ENCODE measurements at regions not wholly inside any gene's neighbourhood (a gene's known extent, or its start where the extent isn't known, plus 50 kb on each side); places are given as distances from the start of the nearest gene placed in this dataset.

- Histone ChIP-seq H3K27me3 (ENCODE audit: control insufficient read depth in 3 of 3, insufficient read depth in 3 of 3, low read depth in 1 of 3, low read length in 3 of 3) (no peaks in the 10 kb centered on the region), H3K9me3 (replicated peaks in 1 of 2; ENCODE audit: control insufficient read depth in 2 of 2, insufficient read depth in 1 of 2, low read depth in 1 of 2, low read length in 2 of 2) (no peaks in the 10 kb centered on the region), H2BK15ac (ENCODE audit: low read length) (no peak overlapping the region), H3K36me3 (replicated peaks in 1 of 2; ENCODE audit: control insufficient read depth in 2 of 2, insufficient read depth in 2 of 2, low read length in 2 of 2) (no peaks in the 10 kb centered on the region), H3K14ac (ENCODE audit: low read length) (no peak overlapping the region), H3K23ac (ENCODE audit: low read depth, low read length, poor library complexity) (no peak overlapping the region), H2AK5ac (ENCODE audit: low read depth, low read length) (no peak overlapping the region), H4K91ac (ENCODE audit: low read depth, low read length, poor library complexity) (no peak overlapping the region), H2AFZ (ENCODE audit: low read length) (no peak overlapping the region), H4K8ac (ENCODE audit: low read depth, low read length) (no peak overlapping the region), H3K27ac (replicated peaks; ENCODE audit: low read length) (no peak overlapping the region), H2BK12ac (ENCODE audit: low read length) (no peak overlapping the region), H3K4me3 (ENCODE audit: low read length in 2 of 2) (no peak overlapping the region), H2BK120ac (ENCODE audit: low read depth, low read length) (no peak overlapping the region), H3K9ac (ENCODE audit: low read depth, low read length, poor library complexity) (no peak overlapping the region), H2BK5ac (ENCODE audit: low read length) (no peak overlapping the region), H3K4me2 (ENCODE audit: insufficient read depth, low read length, poor library complexity, severe bottlenecking) (no peak overlapping the region), H3K4ac (ENCODE audit: low read length) (no peak overlapping the region), H3K4me1 (ENCODE audit: control insufficient read depth in 2 of 2, insufficient read depth in 1 of 2, low read depth in 1 of 2, low read length in 2 of 2) (no peaks in the 10 kb centered on the region), H3K18ac (ENCODE audit: low read length) (no peak overlapping the region), H3K79me1 (ENCODE audit: low read depth, low read length) (no peaks in the 10 kb centered on the region)
- DNase-seq (ENCODE audit: low spot score) = no peak
- WGBS, 2 donors (ENCODE audit: extremely low coverage in 2 of 2, insufficient read length in 2 of 2, insufficient replicate concordance in 1 of 2) = no CpG with 5 or more reads among the region's 6 CpGs
These were observed 265.2 kb upstream of the PROK2 start for GRCh38 chr3:72050048-72050632.

DNA sequence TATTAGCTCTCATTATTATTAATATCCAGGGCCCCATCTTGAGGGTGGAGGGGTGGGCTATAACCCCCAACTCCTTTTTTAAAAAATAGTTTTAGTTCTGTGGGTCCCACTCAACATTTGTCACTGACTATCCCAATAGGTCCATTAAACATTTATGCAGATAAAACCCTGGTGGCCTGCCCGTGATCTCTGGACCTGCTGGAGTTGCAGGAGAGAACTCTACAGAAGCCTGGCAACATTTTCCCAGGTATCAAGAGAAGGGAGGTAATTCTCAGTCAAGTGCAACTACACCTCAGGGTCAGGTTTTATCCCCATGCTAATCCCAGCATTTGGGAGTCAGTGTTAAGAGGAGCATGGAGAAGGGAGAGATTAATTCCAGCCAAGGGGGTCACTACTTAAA lies 264.4 kb upstream of the PROK2 start:
- Histone ChIP-seq H3K9ac (ENCODE audit: low read depth, low read length, poor library complexity) (no peak overlapping the region), H4K8ac (ENCODE audit: low read depth, low read length) (no peak overlapping the region), H3K14ac (ENCODE audit: low read length) (no peak overlapping the region), H3K36me3 (replicated peaks in 1 of 2; ENCODE audit: control insufficient read depth in 2 of 2, insufficient read depth in 2 of 2, low read length in 2 of 2) (no peaks in the 10 kb centered on the region), H2BK120ac (ENCODE audit: low read depth, low read length) (no peak overlapping the region), H4K91ac (ENCODE audit: low read depth, low read length, poor library complexity) (no peak overlapping the region), H3K4me2 (ENCODE audit: insufficient read depth, low read length, poor library complexity, severe bottlenecking) (no peak overlapping the region), H3K9me3 (replicated peaks in 1 of 2; ENCODE audit: control insufficient read depth in 2 of 2, insufficient read depth in 1 of 2, low read depth in 1 of 2, low read length in 2 of 2) (no peaks in the 10 kb centered on the region), H3K23ac (ENCODE audit: low read depth, low read length, poor library complexity) (no peak overlapping the region), H2AFZ (ENCODE audit: low read length) (no peak overlapping the region), H2BK12ac (ENCODE audit: low read length) (no peak overlapping the region), H2BK5ac (ENCODE audit: low read length) (no peak overlapping the region), H3K18ac (ENCODE audit: low read length) (no peak overlapping the region), H3K4me1 (ENCODE audit: control insufficient read depth in 2 of 2, insufficient read depth in 1 of 2, low read depth in 1 of 2, low read length in 2 of 2) (no peaks in the 10 kb centered on the region), H2BK15ac (ENCODE audit: low read length) (no peak overlapping the region), H3K27ac (replicated peaks; ENCODE audit: low read length) (no peak overlapping the region), H2AK5ac (ENCODE audit: low read depth, low read length) (no peak overlapping the region), H3K4me3 (ENCODE audit: low read length in 2 of 2) (no peak overlapping the region), H3K79me1 (ENCODE audit: low read depth, low read length) (no peaks in the 10 kb centered on the region), H3K4ac (ENCODE audit: low read length) (no peak overlapping the region), H3K27me3 (ENCODE audit: control insufficient read depth in 3 of 3, insufficient read depth in 3 of 3, low read depth in 1 of 3, low read length in 3 of 3) (no peaks in the 10 kb centered on the region)
- no CpG with 5 or more reads among the region's 1 CpG for WGBS, 2 donors (ENCODE audit: extremely low coverage in 2 of 2, insufficient read length in 2 of 2, insufficient replicate concordance in 1 of 2)
- no peak for DNase-seq (ENCODE audit: low spot score)

DNA sequence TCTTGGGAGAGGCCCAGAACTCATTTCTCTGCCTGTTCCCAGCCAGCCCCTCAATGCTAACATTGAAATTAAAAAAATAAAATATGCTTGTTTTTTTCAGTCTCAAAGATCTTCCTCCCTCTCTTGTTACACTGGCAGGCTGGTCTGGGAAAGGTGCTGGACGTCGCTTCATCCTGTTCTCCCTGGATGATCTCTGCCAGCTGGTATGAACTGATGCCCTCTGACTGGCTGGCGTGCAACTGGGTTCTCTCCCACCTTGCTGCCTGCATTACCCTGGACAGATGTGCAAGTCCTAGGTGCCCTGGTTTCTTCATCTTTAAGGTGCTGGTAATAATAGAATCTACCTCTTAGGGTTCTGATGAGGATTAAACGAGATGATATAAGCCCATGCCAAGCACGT lies 263.9 kb upstream of the PROK2 start:
- Histone ChIP-seq H2AK5ac (ENCODE audit: low read depth, low read length) (no peak overlapping the region), H3K79me1 (ENCODE audit: low read depth, low read length) (no peaks in the 10 kb centered on the region), H3K9ac (ENCODE audit: low read depth, low read length, poor library complexity) (no peak overlapping the region), H3K9me3 (replicated peaks in 1 of 2; ENCODE audit: control insufficient read depth in 2 of 2, insufficient read depth in 1 of 2, low read depth in 1 of 2, low read length in 2 of 2) (no peaks in the 10 kb centered on the region), H2AFZ (ENCODE audit: low read length) (no peak overlapping the region), H3K27me3 (ENCODE audit: control insufficient read depth in 3 of 3, insufficient read depth in 3 of 3, low read depth in 1 of 3, low read length in 3 of 3) (no peaks in the 10 kb centered on the region), H3K27ac (replicated peaks; ENCODE audit: low read length) (no peak overlapping the region), H3K23ac (ENCODE audit: low read depth, low read length, poor library complexity) (no peak overlapping the region), H4K8ac (ENCODE audit: low read depth, low read length) (no peak overlapping the region), H2BK12ac (ENCODE audit: low read length) (no peak overlapping the region), H2BK120ac (ENCODE audit: low read depth, low read length) (no peak overlapping the region), H2BK5ac (ENCODE audit: low read length) (no peak overlapping the region), H4K91ac (ENCODE audit: low read depth, low read length, poor library complexity) (no peak overlapping the region), H3K4me3 (ENCODE audit: low read length in 2 of 2) (no peak overlapping the region), H3K36me3 (replicated peaks in 1 of 2; ENCODE audit: control insufficient read depth in 2 of 2, insufficient read depth in 2 of 2, low read length in 2 of 2) (no peaks in the 10 kb centered on the region), H3K4me2 (ENCODE audit: insufficient read depth, low read length, poor library complexity, severe bottlenecking) (no peak overlapping the region), H3K4me1 (ENCODE audit: control insufficient read depth in 2 of 2, insufficient read depth in 1 of 2, low read depth in 1 of 2, low read length in 2 of 2) (no peaks in the 10 kb centered on the region), H3K18ac (ENCODE audit: low read length) (no peak overlapping the region), H3K14ac (ENCODE audit: low read length) (no peak overlapping the region), H2BK15ac (ENCODE audit: low read length) (no peak overlapping the region), H3K4ac (ENCODE audit: low read length) (no peak overlapping the region)
- WGBS, 2 donors (ENCODE audit: extremely low coverage in 2 of 2, insufficient read length in 2 of 2, insufficient replicate concordance in 1 of 2) = no CpG with 5 or more reads among the region's 5 CpGs
- no peak for DNase-seq (ENCODE audit: low spot score)

DNA sequence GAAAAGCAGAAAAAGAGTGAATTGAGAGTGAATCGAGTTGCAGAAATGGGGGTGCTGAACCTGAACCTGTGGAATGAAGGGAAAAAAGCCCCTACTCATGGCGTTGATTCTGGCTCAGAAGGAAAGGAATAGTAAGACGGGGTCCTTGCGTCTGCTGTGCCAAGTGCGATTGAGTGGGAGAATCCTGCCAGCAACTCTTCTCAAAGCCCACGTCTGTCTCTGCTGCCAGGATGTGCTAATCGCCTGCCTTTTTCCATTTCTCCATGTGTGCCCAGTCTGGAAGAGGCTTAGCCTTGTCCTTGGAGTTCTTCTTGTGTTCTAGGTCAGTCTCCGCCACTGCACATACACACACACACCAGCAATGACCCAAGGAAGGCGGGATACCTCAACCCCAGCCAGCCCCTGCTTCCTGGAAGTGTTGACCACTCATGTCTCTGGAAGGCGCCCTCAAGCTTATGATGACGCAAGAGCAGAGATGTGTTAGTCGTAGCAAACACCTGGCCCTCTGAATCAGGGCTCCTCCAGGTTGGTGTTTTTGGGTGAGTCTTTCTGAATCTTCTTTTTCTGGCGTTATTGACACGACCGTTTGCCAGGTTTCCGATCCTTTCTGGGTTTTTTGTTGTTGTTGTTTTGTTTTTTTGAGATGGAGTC lies 262.4 kb upstream of the PROK2 start:
- DNase-seq (ENCODE audit: low spot score) = no peak
- Histone ChIP-seq H2AK5ac (ENCODE audit: low read depth, low read length) (no peak overlapping the region), H2BK12ac (ENCODE audit: low read length) (no peak overlapping the region), H3K36me3 (replicated peaks in 1 of 2; ENCODE audit: control insufficient read depth in 2 of 2, insufficient read depth in 2 of 2, low read length in 2 of 2) (no peaks in the 10 kb centered on the region), H3K27me3 (ENCODE audit: control insufficient read depth in 3 of 3, insufficient read depth in 3 of 3, low read depth in 1 of 3, low read length in 3 of 3) (no peaks in the 10 kb centered on the region), H4K91ac (ENCODE audit: low read depth, low read length, poor library complexity) (no peak overlapping the region), H3K9me3 (replicated peaks in 1 of 2; ENCODE audit: control insufficient read depth in 2 of 2, insufficient read depth in 1 of 2, low read depth in 1 of 2, low read length in 2 of 2) (no peaks in the 10 kb centered on the region), H4K8ac (ENCODE audit: low read depth, low read length) (no peak overlapping the region), H2BK5ac (ENCODE audit: low read length) (no peak overlapping the region), H2BK120ac (ENCODE audit: low read depth, low read length) (no peak overlapping the region), H3K14ac (ENCODE audit: low read length) (no peak overlapping the region), H3K18ac (ENCODE audit: low read length) (no peak overlapping the region), H3K9ac (ENCODE audit: low read depth, low read length, poor library complexity) (no peak overlapping the region), H2BK15ac (ENCODE audit: low read length) (no peak overlapping the region), H3K4me3 (ENCODE audit: low read length in 2 of 2) (no peak overlapping the region), H3K4me2 (ENCODE audit: insufficient read depth, low read length, poor library complexity, severe bottlenecking) (no peak overlapping the region), H3K4ac (ENCODE audit: low read length) (no peak overlapping the region), H3K4me1 (ENCODE audit: control insufficient read depth in 2 of 2, insufficient read depth in 1 of 2, low read depth in 1 of 2, low read length in 2 of 2) (peaks cover 0 to under 1% of the 10 kb centered on the region in 2 donors), H3K23ac (ENCODE audit: low read depth, low read length, poor library complexity) (no peak overlapping the region), H3K79me1 (ENCODE audit: low read depth, low read length) (no peaks in the 10 kb centered on the region), H2AFZ (ENCODE audit: low read length) (no peak overlapping the region), H3K27ac (replicated peaks; ENCODE audit: low read length) (no peak overlapping the region)
- WGBS, 2 donors (ENCODE audit: extremely low coverage in 2 of 2, insufficient read length in 2 of 2, insufficient replicate concordance in 1 of 2) = no CpG with 5 or more reads among the region's 16 CpGs

Measured in neuronal stem cell (in vitro differentiated cells).